ENCODE measurements at regions not wholly inside any gene's neighbourhood (a gene's known extent, or its start where the extent isn't known, plus 50 kb on each side); places are given as distances from the start of the nearest gene placed in this dataset.

DNA sequence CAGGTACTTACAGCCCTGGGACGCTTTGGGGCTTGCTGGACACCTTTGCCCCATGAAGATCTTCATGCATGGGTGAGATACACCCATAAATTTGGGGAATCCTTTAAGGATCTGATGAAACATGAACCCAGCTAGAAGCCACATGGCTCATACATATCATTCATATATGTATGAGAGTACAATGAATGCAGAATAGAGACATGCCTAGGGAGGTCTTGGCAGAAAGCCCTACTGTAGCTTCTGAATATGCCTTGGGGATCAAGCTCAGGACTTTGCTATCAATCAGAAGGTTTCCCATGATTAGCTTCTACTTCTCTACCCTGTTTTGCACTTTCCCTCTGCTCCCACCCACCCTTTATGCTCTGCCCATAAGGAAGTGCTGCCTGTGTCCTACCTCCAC is 368.4 kb downstream of the LPIN1 start:
- Mint-ChIP-seq H3K4me1 (ENCODE audit: low read depth) (no peaks in the 10 kb centered on the region), H3K27me3 (no peaks in the 10 kb centered on the region), H3K36me3 (ENCODE audit: insufficient read depth) (no peaks in the 10 kb centered on the region), H3K4me3 (ENCODE audit: low read depth) (no peak overlapping the region), H3K27ac (no peak overlapping the region), H3K9me3 (ENCODE audit: low read depth) (no peaks in the 10 kb centered on the region)
- TF ChIP-seq, protein P1, sequence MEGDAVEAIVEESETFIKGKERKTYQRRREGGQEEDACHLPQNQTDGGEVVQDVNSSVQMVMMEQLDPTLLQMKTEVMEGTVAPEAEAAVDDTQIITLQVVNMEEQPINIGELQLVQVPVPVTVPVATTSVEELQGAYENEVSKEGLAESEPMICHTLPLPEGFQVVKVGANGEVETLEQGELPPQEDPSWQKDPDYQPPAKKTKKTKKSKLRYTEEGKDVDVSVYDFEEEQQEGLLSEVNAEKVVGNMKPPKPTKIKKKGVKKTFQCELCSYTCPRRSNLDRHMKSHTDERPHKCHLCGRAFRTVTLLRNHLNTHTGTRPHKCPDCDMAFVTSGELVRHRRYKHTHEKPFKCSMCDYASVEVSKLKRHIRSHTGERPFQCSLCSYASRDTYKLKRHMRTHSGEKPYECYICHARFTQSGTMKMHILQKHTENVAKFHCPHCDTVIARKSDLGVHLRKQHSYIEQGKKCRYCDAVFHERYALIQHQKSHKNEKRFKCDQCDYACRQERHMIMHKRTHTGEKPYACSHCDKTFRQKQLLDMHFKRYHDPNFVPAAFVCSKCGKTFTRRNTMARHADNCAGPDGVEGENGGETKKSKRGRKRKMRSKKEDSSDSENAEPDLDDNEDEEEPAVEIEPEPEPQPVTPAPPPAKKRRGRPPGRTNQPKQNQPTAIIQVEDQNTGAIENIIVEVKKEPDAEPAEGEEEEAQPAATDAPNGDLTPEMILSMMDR (IDR thresholded peaks at IDR 0.05; ENCODE audit: unreplicated experiment): no peak
- DNase-seq (ENCODE audit: low spot score, unreplicated experiment): no peak

DNA sequence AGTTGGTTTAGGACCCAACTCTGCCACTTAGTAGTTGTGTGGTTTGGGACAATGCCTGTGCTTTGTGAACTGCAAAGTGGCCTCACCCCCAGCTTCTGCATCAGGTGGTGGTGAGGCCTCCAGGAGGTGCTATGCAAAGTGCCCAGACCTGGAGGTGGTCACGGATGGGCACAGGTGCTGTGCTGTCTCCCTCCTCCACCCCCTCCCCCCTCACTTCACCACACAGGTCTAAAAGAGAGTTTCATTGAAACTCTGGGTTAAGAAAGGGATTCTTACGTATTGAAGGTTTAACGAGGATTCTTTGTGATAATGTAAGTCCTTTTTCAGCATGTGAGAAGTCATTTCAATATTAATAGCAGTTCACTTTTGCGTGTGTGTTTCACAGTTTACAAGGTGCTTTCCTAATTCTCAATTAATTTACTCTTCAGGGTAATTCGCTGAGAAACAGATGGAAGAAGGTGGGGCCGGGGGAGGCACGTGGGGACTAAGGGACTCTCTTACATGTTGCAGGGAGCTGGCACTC is 369.9 kb downstream of the LPIN1 start:
- no peak overlapping the region for H3K27ac Mint-ChIP-seq
- no peak overlapping the region for H3K4me3 Mint-ChIP-seq (ENCODE audit: low read depth)
- no peaks in the 10 kb centered on the region for H3K4me1 Mint-ChIP-seq (ENCODE audit: low read depth)
- H3K36me3 Mint-ChIP-seq (ENCODE audit: insufficient read depth): no peaks in the 10 kb centered on the region
- H3K9me3 Mint-ChIP-seq (ENCODE audit: low read depth): no peaks in the 10 kb centered on the region
- no peak for DNase-seq (ENCODE audit: low spot score, unreplicated experiment)
- no peaks in the 10 kb centered on the region for H3K27me3 Mint-ChIP-seq
- TF ChIP-seq, protein P1 (IDR thresholded peaks at IDR 0.05; ENCODE audit: unreplicated experiment): no peak

DNA sequence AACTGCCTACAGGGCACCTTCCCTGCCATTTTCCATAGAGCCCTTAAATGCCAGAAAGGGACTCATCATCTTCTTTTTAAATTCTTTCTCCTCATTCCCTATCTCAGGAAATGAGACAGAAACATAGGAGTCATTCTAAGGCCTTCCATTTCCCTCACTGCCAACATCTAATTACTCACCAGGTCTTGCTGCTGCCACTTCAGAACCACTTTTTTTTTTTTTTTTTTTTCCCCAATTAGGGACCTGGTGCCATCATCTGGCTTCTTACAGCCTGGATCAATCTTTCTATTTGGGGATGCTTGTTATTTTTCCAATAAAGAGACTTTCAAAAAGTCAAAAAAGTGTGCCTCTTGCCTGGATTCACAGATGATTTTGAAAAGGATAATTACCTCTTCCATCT is 373.4 kb downstream of the LPIN1 start:
- no peaks in the 10 kb centered on the region for H3K4me1 Mint-ChIP-seq (ENCODE audit: low read depth)
- H3K36me3 Mint-ChIP-seq (ENCODE audit: insufficient read depth): no peaks in the 10 kb centered on the region
- H3K4me3 Mint-ChIP-seq (ENCODE audit: low read depth): no peak overlapping the region
- DNase-seq (ENCODE audit: low spot score, unreplicated experiment): no peak
- no peak overlapping the region for H3K27ac Mint-ChIP-seq
- no peaks in the 10 kb centered on the region for H3K27me3 Mint-ChIP-seq
- no peaks in the 10 kb centered on the region for H3K9me3 Mint-ChIP-seq (ENCODE audit: low read depth)
- TF ChIP-seq, protein P1 (IDR thresholded peaks at IDR 0.05; ENCODE audit: unreplicated experiment): no peak

DNA sequence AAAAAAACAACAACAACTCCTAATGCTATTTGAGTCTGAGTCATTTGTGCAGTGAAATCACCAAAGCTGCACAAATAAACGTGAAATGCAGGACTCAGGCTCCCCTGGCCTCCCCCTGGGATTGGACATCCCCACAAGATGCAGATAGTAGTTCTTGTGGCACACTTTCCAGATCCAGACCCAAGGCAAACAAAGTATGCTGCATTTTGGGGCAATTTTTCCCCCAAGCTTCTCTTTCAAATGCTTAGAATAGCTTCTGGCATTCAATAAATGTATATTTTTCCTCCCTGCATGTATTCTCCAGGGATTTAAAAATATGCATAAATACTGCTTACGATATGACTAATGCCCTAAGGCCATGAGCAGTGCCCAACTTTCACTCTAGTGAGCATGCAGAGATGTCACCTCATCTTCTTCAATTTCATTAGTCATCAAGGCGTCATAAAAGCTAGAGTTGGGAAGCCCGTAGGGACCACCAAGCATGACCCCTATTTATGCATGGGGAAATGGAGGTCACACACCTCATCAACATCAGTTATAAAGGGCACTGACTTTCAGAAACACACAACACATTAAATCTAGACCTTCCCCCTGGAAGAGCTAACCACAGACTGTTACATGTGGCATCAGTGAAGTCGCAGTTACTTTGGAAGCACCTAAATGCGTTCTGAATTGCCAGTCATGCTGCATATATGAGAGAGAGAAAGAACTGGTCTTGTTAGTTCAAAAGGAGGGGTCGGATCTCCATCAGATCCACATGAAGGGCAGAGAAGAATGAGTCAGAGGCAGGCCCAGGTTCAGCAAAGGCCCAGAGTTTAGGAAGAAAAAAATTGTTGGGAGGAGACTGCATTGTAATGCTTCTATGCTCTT is 374.1 kb downstream of the LPIN1 start:
- Mint-ChIP-seq H3K36me3 (ENCODE audit: insufficient read depth) (no peaks in the 10 kb centered on the region), H3K27me3 (no peaks in the 10 kb centered on the region), H3K4me3 (ENCODE audit: low read depth) (no peak overlapping the region), H3K27ac (no peak overlapping the region), H3K9me3 (ENCODE audit: low read depth) (no peaks in the 10 kb centered on the region), H3K4me1 (ENCODE audit: low read depth) (no peaks in the 10 kb centered on the region)
- TF ChIP-seq, protein P1 (IDR thresholded peaks at IDR 0.05; ENCODE audit: unreplicated experiment): no peak
- DNase-seq (ENCODE audit: low spot score, unreplicated experiment): no peak

DNA sequence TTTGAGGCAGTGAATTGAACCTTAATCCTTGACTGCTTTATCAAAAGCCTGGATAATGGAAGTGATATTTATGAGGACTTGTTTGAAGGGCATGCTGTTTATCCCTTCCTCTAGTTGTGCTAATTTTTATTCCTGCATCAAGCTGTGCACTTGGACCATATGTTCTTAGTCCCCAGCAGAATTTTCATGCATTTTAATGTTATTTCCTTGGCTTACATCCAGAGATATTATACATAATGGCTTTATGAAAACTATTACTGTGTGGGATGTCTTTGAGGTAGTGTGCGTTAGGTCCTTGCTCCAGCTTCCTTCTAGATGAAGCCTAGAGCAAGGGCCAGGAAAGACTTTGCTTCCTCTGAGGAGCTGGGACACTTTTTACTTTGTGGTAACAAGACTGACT is 378.4 kb downstream of the LPIN1 start:
- Mint-ChIP-seq H3K4me1 (ENCODE audit: low read depth) (no peaks in the 10 kb centered on the region), H3K9me3 (ENCODE audit: low read depth) (no peaks in the 10 kb centered on the region), H3K27ac (no peak overlapping the region), H3K27me3 (no peaks in the 10 kb centered on the region), H3K36me3 (ENCODE audit: insufficient read depth) (no peaks in the 10 kb centered on the region), H3K4me3 (ENCODE audit: low read depth) (no peak overlapping the region)
- TF ChIP-seq, protein P1 (IDR thresholded peaks at IDR 0.05; ENCODE audit: unreplicated experiment): no peak
- no peak for DNase-seq (ENCODE audit: low spot score, unreplicated experiment)

Measured in progenitor cell of endocrine pancreas (in vitro differentiated cells).